ENCODE measurements at regions not wholly inside any gene's neighbourhood (a gene's known extent, or its start where the extent isn't known, plus 50 kb on each side); places are given as distances from the start of the nearest gene placed in this dataset.

DNA sequence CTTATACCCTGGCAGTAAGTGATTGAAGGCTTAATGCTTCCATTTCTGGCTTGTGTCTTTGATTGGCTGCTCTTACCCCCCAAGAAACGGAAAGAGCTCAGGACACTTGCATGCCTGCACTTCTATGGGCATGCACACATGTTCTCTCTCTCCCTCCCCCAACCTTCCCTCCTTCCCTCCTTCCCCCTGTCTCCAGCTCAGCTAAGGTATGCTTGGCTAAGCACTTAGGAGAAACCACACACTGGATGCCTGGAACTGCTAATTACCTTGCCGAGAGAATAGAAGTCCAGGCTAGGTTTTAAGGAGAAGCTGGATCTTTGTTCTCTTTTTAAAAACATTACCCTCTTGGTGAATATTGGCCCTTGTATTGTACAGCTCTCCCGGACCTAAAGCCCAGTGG lies 1072.8 kb upstream of the TMEM132C start:
- Mint-ChIP-seq H3K36me3 (no peaks in the 10 kb centered on the region), H3K27ac (no peak overlapping the region), H3K9me3 (peaks cover 0 to 21% (median 5%) of the 10 kb centered on the region in 3 donors), H3K4me3 (no peak overlapping the region), H3K4me1 (no peaks in the 10 kb centered on the region), H3K27me3 (peaks cover 3% of the 10 kb centered on the region)

DNA sequence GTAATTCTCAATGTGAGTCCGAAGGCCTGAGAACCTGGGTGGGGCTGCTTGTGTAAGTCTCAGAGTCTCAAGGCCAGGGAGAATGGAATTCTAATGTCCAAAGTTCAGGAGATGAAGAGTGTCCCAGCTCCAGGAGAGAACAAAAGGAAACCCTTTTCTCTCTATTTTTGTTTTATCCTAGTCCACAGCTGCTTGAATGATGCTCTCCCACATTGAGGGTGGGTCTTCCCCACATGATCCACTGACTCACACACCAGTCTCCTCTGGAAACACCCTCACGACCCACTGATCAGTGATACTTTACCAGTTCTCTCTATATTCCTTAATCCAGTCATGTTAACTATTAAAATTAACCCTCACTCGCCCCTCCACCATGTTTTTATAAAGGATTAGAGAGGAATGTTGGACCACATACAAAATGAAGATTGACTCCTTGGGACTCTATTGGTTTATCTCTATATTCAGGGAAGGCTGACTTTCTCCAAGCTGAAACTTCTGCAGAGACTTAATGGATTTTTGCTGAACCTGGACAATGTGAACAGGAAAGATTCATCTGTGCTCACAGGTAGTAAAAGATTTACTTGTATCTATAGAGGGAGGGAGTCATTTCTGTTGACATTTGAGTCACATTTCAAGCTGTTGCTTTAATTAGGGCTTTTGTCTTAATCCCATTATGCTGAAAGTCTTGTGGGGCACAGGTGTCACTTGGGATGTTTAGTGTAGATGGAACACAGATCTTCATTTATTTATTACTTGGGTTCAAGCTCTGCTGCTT lies 1061.0 kb upstream of the TMEM132C start:
- Mint-ChIP-seq H3K36me3 (peaks cover 2% of the 10 kb centered on the region), H3K9me3 (peaks cover 0 to 8% (median 2%) of the 10 kb centered on the region in 3 donors), H3K4me1 (no peaks in the 10 kb centered on the region)

DNA sequence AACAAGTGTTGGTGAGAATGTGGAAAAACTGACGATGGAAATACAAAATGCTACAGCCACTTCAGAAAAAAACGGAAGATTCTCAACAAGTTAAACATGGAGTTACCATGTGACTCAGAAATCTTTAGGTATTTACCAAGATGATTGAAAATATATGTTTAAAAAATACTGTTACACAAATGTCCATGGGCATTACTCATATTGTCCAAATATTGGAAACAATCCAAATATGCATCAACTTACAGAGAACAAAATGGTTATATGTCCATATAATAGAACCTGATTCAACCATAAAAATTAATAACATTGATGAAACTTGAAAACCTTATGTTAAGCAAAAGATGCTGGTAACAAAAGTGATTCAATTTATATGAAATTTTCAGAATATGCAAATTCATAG lies 1057.7 kb upstream of the TMEM132C start:
- no peaks in the 10 kb centered on the region for H3K27me3 Mint-ChIP-seq
- H3K4me3 Mint-ChIP-seq = no peak overlapping the region
- no peaks in the 10 kb centered on the region for H3K4me1 Mint-ChIP-seq
- H3K36me3 Mint-ChIP-seq = peaks cover 2% of the 10 kb centered on the region
- H3K27ac Mint-ChIP-seq = no peak overlapping the region
- peaks cover 3 to 4% (median 4%) of the 10 kb centered on the region in 3 donors for H3K9me3 Mint-ChIP-seq

More for the DNA sequence above, 1061.0 kb upstream of the TMEM132C start:
- Mint-ChIP-seq H3K27ac (no peak overlapping the region), H3K27me3 (no peaks in the 10 kb centered on the region), H3K4me3 (no peak overlapping the region)

GRCh38 chr12:127214186-127214585 lies 1052.8 kb upstream of the TMEM132C start:
- Mint-ChIP-seq H3K27me3 (no peaks in the 10 kb centered on the region), H3K9me3 (peaks cover 3 to 11% (median 7%) of the 10 kb centered on the region in 3 donors), H3K4me3 (no peak overlapping the region), H3K36me3 (no peaks in the 10 kb centered on the region), H3K4me1 (no peaks in the 10 kb centered on the region), H3K27ac (no peak overlapping the region)

- Mint-ChIP-seq H3K27ac (peak overlapping the region in 1 of 3 donors; percentile 6), H3K36me3 (peaks cover 3% of the 10 kb centered on the region), H3K4me1 (no peaks in the 10 kb centered on the region), H3K27me3 (no peaks in the 10 kb centered on the region), H3K9me3 (peaks cover 0 to 5% (median under 1%) of the 10 kb centered on the region in 3 donors), H3K4me3 (no peak overlapping the region)
Measured at GRCh38 chr12:127223011-127223410, 1044.0 kb upstream of the TMEM132C start.

- Mint-ChIP-seq H3K4me3 (no peak overlapping the region), H3K27me3 (no peaks in the 10 kb centered on the region), H3K4me1 (no peaks in the 10 kb centered on the region), H3K36me3 (peaks cover 3% of the 10 kb centered on the region), H3K9me3 (peaks cover 0 to 5% (median 0%) of the 10 kb centered on the region in 3 donors), H3K27ac (no peak overlapping the region)
Measured at GRCh38 chr12:127223731-127224130, 1043.2 kb upstream of the TMEM132C start.

GRCh38 chr12:127230843-127231260 lies 1036.1 kb upstream of the TMEM132C start:
- Mint-ChIP-seq H3K4me3 (no peak overlapping the region), H3K9me3 (peaks cover 0 to 7% (median 2%) of the 10 kb centered on the region in 3 donors), H3K27ac (no peak overlapping the region), H3K4me1 (no peaks in the 10 kb centered on the region), H3K36me3 (no peaks in the 10 kb centered on the region), H3K27me3 (no peaks in the 10 kb centered on the region)

- Mint-ChIP-seq H3K4me1 (no peaks in the 10 kb centered on the region), H3K27ac (no peak overlapping the region), H3K4me3 (no peak overlapping the region), H3K36me3 (no peaks in the 10 kb centered on the region), H3K27me3 (no peaks in the 10 kb centered on the region), H3K9me3 (peaks cover 0 to 7% (median 2%) of the 10 kb centered on the region in 3 donors)
Measured at GRCh38 chr12:127231371-127231770, 1035.6 kb upstream of the TMEM132C start.

GRCh38 chr12:127233016-127233415 lies 1034.0 kb upstream of the TMEM132C start:
- H3K4me3 Mint-ChIP-seq = no peak overlapping the region
- H3K4me1 Mint-ChIP-seq = no peaks in the 10 kb centered on the region
- H3K27ac Mint-ChIP-seq = no peak overlapping the region
- no peaks in the 10 kb centered on the region for H3K27me3 Mint-ChIP-seq
- H3K9me3 Mint-ChIP-seq = peaks cover 0 to 7% (median 2%) of the 10 kb centered on the region in 3 donors
- H3K36me3 Mint-ChIP-seq = no peaks in the 10 kb centered on the region

GRCh38 chr12:127235761-127236160 lies 1031.2 kb upstream of the TMEM132C start:
- no peak overlapping the region for H3K27ac Mint-ChIP-seq
- no peaks in the 10 kb centered on the region for H3K27me3 Mint-ChIP-seq
- no peaks in the 10 kb centered on the region for H3K36me3 Mint-ChIP-seq
- H3K4me3 Mint-ChIP-seq = no peak overlapping the region
- H3K4me1 Mint-ChIP-seq = no peaks in the 10 kb centered on the region
- peaks cover 0 to 7% (median 2%) of the 10 kb centered on the region in 3 donors for H3K9me3 Mint-ChIP-seq

DNA sequence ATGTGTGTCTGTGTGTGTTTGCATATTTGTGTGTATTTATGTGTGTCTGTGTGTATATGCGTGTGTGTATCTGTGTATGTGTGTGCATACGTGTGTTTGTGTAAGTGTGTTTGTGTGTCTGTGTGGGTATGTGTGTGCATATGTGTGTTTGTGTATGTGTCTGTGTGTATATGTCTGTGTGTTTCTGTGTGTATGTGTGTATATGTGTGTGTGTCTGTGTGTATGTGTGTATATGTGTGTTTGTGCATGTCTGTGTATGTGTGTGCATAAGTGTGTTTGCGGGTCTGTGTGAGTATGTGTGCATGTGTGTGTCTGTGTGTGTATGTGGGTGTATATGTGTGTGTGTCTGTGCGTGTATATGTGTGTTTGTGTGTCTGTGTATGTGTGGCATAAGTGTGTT lies 1030.5 kb upstream of the TMEM132C start:
- H3K36me3 Mint-ChIP-seq = no peaks in the 10 kb centered on the region
- no peaks in the 10 kb centered on the region for H3K27me3 Mint-ChIP-seq
- H3K4me3 Mint-ChIP-seq = no peak overlapping the region
- H3K27ac Mint-ChIP-seq = no peak overlapping the region
- peaks cover 1 to 4% (median 2%) of the 10 kb centered on the region in 3 donors for H3K9me3 Mint-ChIP-seq
- no peaks in the 10 kb centered on the region for H3K4me1 Mint-ChIP-seq

- Mint-ChIP-seq H3K27me3 (no peaks in the 10 kb centered on the region), H3K27ac (no peak overlapping the region), H3K4me3 (no peak overlapping the region), H3K9me3 (peaks cover 1 to 4% (median 2%) of the 10 kb centered on the region in 3 donors), H3K36me3 (no peaks in the 10 kb centered on the region), H3K4me1 (no peaks in the 10 kb centered on the region)
Measured at GRCh38 chr12:127237151-127237550, 1029.8 kb upstream of the TMEM132C start.

DNA sequence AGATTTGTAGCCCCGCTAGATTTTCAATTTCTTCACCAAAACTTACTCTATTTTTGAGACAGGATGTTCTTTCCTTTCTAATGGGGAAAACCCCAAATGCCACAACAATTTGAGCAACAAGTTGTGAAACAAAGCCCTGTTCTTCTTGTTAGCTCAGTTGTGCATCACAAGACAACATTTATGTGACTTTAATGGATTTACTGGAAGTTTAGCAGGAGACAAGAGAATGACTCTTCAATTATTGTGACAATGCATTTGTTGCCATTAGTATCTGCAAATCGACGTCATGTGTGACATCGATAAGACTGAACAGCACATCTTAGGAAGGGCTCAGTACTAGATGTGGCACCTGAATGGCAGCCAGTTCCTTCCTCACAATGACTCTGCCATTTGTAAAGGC lies 1028.9 kb upstream of the TMEM132C start:
- H3K4me1 Mint-ChIP-seq = no peaks in the 10 kb centered on the region
- peaks cover 1 to 4% (median 2%) of the 10 kb centered on the region in 3 donors for H3K9me3 Mint-ChIP-seq
- no peaks in the 10 kb centered on the region for H3K36me3 Mint-ChIP-seq
- no peak overlapping the region for H3K4me3 Mint-ChIP-seq
- no peak overlapping the region for H3K27ac Mint-ChIP-seq
- no peaks in the 10 kb centered on the region for H3K27me3 Mint-ChIP-seq

DNA sequence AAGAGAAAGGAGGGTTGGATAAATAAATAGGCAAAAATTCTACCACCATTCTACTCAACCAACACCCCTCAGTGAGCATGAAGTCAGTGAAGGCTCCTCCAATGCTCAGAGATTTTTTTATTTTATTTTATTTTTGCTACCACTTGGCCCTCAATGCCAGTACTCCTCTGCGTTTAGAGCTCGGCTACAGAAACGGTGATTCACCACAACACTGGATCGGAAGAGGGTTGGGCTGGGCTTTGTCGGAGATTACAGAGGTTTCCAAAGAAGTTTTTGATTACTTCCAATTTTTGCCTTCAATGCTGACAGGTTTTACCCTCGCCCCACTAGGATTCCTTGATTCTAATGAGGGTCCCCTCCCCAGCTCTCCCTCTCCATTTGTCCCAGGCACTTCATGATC lies 1027.2 kb upstream of the TMEM132C start:
- Mint-ChIP-seq H3K4me3 (no peak overlapping the region), H3K36me3 (no peaks in the 10 kb centered on the region), H3K9me3 (peaks cover 1 to 2% (median 1%) of the 10 kb centered on the region in 3 donors), H3K4me1 (no peaks in the 10 kb centered on the region), H3K27ac (no peak overlapping the region), H3K27me3 (no peaks in the 10 kb centered on the region)

DNA sequence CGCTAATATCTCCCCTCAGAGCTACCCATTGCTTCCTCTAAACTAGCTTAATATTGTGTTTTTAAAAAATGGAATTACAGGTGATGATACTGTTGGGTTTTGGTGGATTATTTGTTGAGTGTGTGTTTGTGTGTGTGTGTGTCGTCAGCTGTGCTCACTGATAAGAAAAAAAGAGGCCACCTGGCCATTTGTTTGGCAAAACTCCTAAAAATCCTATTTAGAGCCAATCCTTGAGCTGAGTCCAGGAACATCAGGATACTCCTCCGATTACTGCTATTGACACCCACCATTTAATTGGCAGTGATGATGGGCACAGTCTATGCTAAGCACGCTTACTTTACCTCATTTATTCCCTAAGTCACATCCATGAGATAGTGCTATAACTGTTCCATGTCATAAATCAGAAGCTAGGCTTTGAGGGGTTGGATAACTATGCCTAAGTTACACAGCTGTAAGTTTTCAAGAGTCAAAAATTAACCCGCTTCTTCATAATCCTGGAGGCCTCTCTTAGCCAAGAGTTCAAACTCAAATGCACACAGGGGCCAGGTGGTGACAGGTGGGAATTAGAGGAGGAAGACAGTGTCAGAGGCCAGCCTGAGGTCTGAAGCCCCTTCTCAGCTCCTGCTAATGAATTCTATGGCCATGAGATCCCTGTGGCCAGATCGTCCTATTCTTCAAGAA lies 1026.6 kb upstream of the TMEM132C start:
- H3K4me1 Mint-ChIP-seq = no peaks in the 10 kb centered on the region
- no peak overlapping the region for H3K27ac Mint-ChIP-seq
- no peak overlapping the region for H3K4me3 Mint-ChIP-seq
- peaks cover 0 to 1% (median 0%) of the 10 kb centered on the region in 3 donors for H3K9me3 Mint-ChIP-seq
- H3K36me3 Mint-ChIP-seq = no peaks in the 10 kb centered on the region
- H3K27me3 Mint-ChIP-seq = no peaks in the 10 kb centered on the region

Measured in IgD-negative memory B cell (primary cell).